ENCODE measurements at regions not wholly inside any gene's neighbourhood (a gene's known extent, or its start where the extent isn't known, plus 50 kb on each side); places are given as distances from the start of the nearest gene placed in this dataset.

DNA sequence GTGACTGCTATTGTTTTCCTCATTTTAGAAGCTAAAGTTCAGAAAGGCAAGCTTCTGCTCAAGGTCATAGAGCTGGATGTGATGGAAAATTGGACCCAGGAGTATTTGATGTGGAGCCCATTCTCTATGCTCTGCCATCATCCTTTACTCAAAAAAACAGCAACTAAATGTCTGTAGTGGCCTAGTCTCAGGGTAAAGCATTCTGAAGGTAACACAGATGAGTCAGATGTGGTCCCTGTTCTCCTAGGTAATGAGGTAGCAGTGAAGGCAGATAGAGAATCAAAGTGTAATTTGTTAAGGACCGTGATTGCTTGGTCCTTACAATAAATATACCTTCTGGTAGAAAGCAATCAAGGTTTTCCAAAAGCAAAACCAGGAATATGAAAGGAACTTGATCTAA lies 84.4 kb upstream of the SPON1 start:
- dilution Hi-C loops (cut with MboI; ENCODE audit: extremely low pct_ligation_motif_present, low sequenced_read_pairs) = no loop called here
- no peak overlapping the region for H3K27ac ChIP-seq (ENCODE audit: control insufficient read depth, insufficient read depth, low read length)
- FAIRE-seq = no peak

DNA sequence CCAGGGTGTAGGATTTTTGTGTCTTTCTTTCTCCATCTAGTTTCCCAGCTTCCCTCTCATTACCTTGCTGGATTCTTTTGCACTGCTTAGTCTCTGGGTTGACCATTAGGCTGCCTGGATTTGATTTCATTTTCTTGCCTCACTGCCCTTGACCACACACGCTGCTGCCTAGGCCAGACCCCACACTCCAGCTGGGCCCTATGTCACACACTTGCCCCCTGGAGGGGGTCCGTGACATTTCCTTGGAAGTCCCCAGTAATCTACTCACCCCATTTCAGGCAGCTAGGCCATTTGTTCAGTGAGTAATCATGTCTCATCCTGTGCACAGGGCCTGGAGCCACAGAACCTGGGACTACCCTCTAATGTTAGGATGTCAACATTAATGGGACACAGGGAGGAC lies 81.9 kb upstream of the SPON1 start:
- dilution Hi-C loops (cut with MboI; ENCODE audit: extremely low pct_ligation_motif_present, low sequenced_read_pairs) = no loop called here
- H3K9me1 ChIP-seq (ENCODE audit: control insufficient read depth, extremely low read depth, insufficient read depth, low read length) = no peaks in the 10 kb centered on the region
- no peak for FAIRE-seq
- TF ChIP-seq, protein P1, sequence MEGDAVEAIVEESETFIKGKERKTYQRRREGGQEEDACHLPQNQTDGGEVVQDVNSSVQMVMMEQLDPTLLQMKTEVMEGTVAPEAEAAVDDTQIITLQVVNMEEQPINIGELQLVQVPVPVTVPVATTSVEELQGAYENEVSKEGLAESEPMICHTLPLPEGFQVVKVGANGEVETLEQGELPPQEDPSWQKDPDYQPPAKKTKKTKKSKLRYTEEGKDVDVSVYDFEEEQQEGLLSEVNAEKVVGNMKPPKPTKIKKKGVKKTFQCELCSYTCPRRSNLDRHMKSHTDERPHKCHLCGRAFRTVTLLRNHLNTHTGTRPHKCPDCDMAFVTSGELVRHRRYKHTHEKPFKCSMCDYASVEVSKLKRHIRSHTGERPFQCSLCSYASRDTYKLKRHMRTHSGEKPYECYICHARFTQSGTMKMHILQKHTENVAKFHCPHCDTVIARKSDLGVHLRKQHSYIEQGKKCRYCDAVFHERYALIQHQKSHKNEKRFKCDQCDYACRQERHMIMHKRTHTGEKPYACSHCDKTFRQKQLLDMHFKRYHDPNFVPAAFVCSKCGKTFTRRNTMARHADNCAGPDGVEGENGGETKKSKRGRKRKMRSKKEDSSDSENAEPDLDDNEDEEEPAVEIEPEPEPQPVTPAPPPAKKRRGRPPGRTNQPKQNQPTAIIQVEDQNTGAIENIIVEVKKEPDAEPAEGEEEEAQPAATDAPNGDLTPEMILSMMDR (optimal IDR thresholded peaks at IDR 0.05 in 1 of 3, IDR thresholded peaks at IDR 0.05 in 1 of 3, conservative IDR thresholded peaks at IDR 0.05 in 1 of 3; ENCODE audit: extremely low read depth in 1 of 3, insufficient read depth in 2 of 3, low read length in 3 of 3) = no peak
- TF ChIP-seq EZH2 (IDR thresholded peaks at IDR 0.05; ENCODE audit: low read length) = no peak
- H3K4me1 ChIP-seq (ENCODE audit: control insufficient read depth, extremely low read depth, insufficient read depth, low read length) = peaks cover 18% of the 10 kb centered on the region
- no peak overlapping the region for H3K9ac ChIP-seq (ENCODE audit: control insufficient read depth, extremely low read depth, insufficient read depth, low read length)
- peaks cover under 1% of the 10 kb centered on the region for H3K27me3 ChIP-seq (ENCODE audit: control insufficient read depth, extremely low read depth, insufficient read depth, low read length)
- no peaks in the 10 kb centered on the region for H3K79me2 ChIP-seq (ENCODE audit: control insufficient read depth, insufficient read depth, low read length)
- H3K36me3 ChIP-seq (ENCODE audit: control insufficient read depth in 2 of 2, extremely low read depth in 1 of 2, insufficient read depth in 2 of 2, low read length in 2 of 2) = no peaks in the 10 kb centered on the region
- H3K4me2 ChIP-seq (ENCODE audit: control insufficient read depth, extremely low read depth, insufficient read depth, low read depth, low read length) = no peak overlapping the region
- no peak for DNase-seq (ENCODE audit: low read depth, low spot score)
- no peaks in the 10 kb centered on the region for H4K20me1 ChIP-seq (ENCODE audit: control insufficient read depth, extremely low read depth, insufficient read depth, low read length)
- H3K4me3 ChIP-seq (ENCODE audit: control insufficient read depth in 2 of 3, extremely low read depth in 1 of 3, insufficient read depth in 2 of 3, low read depth in 1 of 3, low read length in 3 of 3) = no peak overlapping the region
- no peak overlapping the region for H3K27ac ChIP-seq (ENCODE audit: control insufficient read depth, insufficient read depth, low read length)
- H3K9me3 ChIP-seq (ENCODE audit: control insufficient read depth, low read depth, low read length) = no peaks in the 10 kb centered on the region
- no peak overlapping the region for H2AFZ ChIP-seq (ENCODE audit: control insufficient read depth, low read length)

More for the DNA sequence above, 84.4 kb upstream of the SPON1 start:
- H3K27me3 ChIP-seq (ENCODE audit: control insufficient read depth, extremely low read depth, insufficient read depth, low read length) = peaks cover 5% of the 10 kb centered on the region
- TF ChIP-seq, protein P1 (optimal IDR thresholded peaks at IDR 0.05 in 1 of 3, IDR thresholded peaks at IDR 0.05 in 1 of 3, conservative IDR thresholded peaks at IDR 0.05 in 1 of 3; ENCODE audit: extremely low read depth in 1 of 3, insufficient read depth in 2 of 3, low read length in 3 of 3) = no peak
- TF ChIP-seq EZH2 (IDR thresholded peaks at IDR 0.05; ENCODE audit: low read length) = no peak
- H3K4me3 ChIP-seq (ENCODE audit: control insufficient read depth in 2 of 3, extremely low read depth in 1 of 3, insufficient read depth in 2 of 3, low read depth in 1 of 3, low read length in 3 of 3) = no peak overlapping the region
- H3K9ac ChIP-seq (ENCODE audit: control insufficient read depth, extremely low read depth, insufficient read depth, low read length) = no peak overlapping the region
- H3K4me1 ChIP-seq (ENCODE audit: control insufficient read depth, extremely low read depth, insufficient read depth, low read length) = peaks cover 8% of the 10 kb centered on the region
- H3K36me3 ChIP-seq (ENCODE audit: control insufficient read depth in 2 of 2, extremely low read depth in 1 of 2, insufficient read depth in 2 of 2, low read length in 2 of 2) = no peaks in the 10 kb centered on the region
- H4K20me1 ChIP-seq (ENCODE audit: control insufficient read depth, extremely low read depth, insufficient read depth, low read length) = no peaks in the 10 kb centered on the region
- H3K79me2 ChIP-seq (ENCODE audit: control insufficient read depth, insufficient read depth, low read length) = no peaks in the 10 kb centered on the region
- no peak overlapping the region for H3K4me2 ChIP-seq (ENCODE audit: control insufficient read depth, extremely low read depth, insufficient read depth, low read depth, low read length)
- no peak for DNase-seq (ENCODE audit: low read depth, low spot score)
- no peak overlapping the region for H2AFZ ChIP-seq (ENCODE audit: control insufficient read depth, low read length)
- H3K9me3 ChIP-seq (ENCODE audit: control insufficient read depth, low read depth, low read length) = no peaks in the 10 kb centered on the region
- H3K9me1 ChIP-seq (ENCODE audit: control insufficient read depth, extremely low read depth, insufficient read depth, low read length) = no peaks in the 10 kb centered on the region
